ENCODE measurements at regions not wholly inside any gene's neighbourhood (a gene's known extent, or its start where the extent isn't known, plus 50 kb on each side); places are given as distances from the start of the nearest gene placed in this dataset.
A peak's percentile ranks its signal among the peaks of the same experiment; 100 is the strongest.

DNA sequence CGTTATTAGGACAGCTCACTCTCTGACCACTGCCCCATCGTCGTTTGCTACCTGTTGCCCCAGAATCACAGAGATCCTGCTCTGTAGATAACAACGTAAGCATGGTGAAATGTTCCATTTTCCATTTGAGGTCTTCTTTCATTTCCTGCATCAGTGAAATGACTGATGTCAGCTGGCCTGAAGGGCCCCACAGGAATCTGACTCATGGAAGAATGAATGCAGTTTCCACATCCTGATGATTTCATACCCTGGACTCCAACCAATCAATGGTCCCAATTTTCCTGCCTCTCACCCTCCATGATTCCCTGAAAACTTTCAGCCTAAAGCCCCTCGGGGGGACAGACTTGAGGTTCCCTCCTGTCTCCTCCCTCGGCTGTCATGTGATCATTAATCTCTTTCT is 394.4 kb upstream of the CDH4 start:
- POLR2A ChIA-PET: no interaction called here

DNA sequence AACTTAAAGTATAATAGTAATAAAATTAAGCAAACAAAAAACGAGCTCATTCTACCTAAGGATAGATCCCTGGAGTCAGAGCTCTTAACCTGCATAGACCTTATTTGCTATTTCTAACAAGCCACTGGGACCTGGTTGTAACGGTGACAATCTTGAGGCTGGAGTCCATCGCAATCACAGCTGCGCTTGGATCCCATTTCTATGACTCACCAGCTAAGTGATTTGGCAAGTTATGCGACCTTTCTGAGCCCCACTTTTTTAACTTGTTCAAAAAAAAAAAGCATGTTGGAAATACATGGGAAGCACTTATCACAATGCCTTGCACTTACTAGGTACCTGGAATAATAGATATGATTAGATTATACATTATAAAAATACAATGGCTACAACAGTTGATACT is 389.5 kb upstream of the CDH4 start:
- Histone ChIP-seq H3K4me1 (ENCODE audit: control insufficient read depth, insufficient read depth, low read length) (no peaks in the 10 kb centered on the region), H3K36me3 (ENCODE audit: control insufficient read depth in 2 of 2, insufficient read depth in 1 of 2, low read length in 2 of 2) (no peaks in the 10 kb centered on the region), H3K27ac (ENCODE audit: extremely low read depth, low read depth, low read length) (no peak overlapping the region), H3K9me3 (ENCODE audit: control insufficient read depth, insufficient read depth, low read depth, low read length) (no peaks in the 10 kb centered on the region), H3K4me3 (ENCODE audit: low read depth, low read length) (no peak overlapping the region)
- POLR2A ChIA-PET: no interaction called here
- CTCF ChIA-PET: no interaction called here
- TF ChIP-seq, protein P1, sequence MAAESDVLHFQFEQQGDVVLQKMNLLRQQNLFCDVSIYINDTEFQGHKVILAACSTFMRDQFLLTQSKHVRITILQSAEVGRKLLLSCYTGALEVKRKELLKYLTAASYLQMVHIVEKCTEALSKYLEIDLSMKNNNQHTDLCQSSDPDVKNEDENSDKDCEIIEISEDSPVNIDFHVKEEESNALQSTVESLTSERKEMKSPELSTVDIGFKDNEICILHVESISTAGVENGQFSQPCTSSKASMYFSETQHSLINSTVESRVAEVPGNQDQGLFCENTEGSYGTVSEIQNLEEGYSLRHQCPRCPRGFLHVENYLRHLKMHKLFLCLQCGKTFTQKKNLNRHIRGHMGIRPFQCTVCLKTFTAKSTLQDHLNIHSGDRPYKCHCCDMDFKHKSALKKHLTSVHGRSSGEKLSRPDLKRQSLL (tag by site-specific recombination; IDR thresholded peaks at IDR 0.05): no peak
- TF ChIP-seq ZNF707 (tag by site-specific recombination; IDR thresholded peaks at IDR 0.05) (no peak), ZNF624 (tag by site-specific recombination; IDR thresholded peaks at IDR 0.05) (no peak), ZNF404 (tag by site-specific recombination; IDR thresholded peaks at IDR 0.05) (no peak), OVOL3 (tag by site-specific recombination; IDR thresholded peaks at IDR 0.05) (no peak), ZNF37A (tag by site-specific recombination; IDR thresholded peaks at IDR 0.05) (no peak), ZNF48 (tag by site-specific recombination; IDR thresholded peaks at IDR 0.05) (no peak), ZFP69B (tag by site-specific recombination; IDR thresholded peaks at IDR 0.05) (no peak), ZNF677 (tag by site-specific recombination; IDR thresholded peaks at IDR 0.05) (no peak), ZNF473 (tag by site-specific recombination; IDR thresholded peaks at IDR 0.05) (no peak), ZNF23 (tag by site-specific recombination; IDR thresholded peaks at IDR 0.05; ENCODE audit: borderline replicate concordance) (no peak), ZNF324 (tag by site-specific recombination; IDR thresholded peaks at IDR 0.05) (no peak), ZNF426 (tag by site-specific recombination; IDR thresholded peaks at IDR 0.05) (no peak)
- TF ChIP-seq, protein P2, sequence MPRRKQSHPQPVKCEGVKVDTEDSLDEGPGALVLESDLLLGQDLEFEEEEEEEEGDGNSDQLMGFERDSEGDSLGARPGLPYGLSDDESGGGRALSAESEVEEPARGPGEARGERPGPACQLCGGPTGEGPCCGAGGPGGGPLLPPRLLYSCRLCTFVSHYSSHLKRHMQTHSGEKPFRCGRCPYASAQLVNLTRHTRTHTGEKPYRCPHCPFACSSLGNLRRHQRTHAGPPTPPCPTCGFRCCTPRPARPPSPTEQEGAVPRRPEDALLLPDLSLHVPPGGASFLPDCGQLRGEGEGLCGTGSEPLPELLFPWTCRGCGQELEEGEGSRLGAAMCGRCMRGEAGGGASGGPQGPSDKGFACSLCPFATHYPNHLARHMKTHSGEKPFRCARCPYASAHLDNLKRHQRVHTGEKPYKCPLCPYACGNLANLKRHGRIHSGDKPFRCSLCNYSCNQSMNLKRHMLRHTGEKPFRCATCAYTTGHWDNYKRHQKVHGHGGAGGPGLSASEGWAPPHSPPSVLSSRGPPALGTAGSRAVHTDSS (tag by site-specific recombination; IDR thresholded peaks at IDR 0.05): no peak
- TF ChIP-seq, protein P3, sequence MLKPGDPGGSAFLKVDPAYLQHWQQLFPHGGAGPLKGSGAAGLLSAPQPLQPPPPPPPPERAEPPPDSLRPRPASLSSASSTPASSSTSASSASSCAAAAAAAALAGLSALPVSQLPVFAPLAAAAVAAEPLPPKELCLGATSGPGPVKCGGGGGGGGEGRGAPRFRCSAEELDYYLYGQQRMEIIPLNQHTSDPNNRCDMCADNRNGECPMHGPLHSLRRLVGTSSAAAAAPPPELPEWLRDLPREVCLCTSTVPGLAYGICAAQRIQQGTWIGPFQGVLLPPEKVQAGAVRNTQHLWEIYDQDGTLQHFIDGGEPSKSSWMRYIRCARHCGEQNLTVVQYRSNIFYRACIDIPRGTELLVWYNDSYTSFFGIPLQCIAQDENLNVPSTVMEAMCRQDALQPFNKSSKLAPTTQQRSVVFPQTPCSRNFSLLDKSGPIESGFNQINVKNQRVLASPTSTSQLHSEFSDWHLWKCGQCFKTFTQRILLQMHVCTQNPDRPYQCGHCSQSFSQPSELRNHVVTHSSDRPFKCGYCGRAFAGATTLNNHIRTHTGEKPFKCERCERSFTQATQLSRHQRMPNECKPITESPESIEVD (tag by site-specific recombination; IDR thresholded peaks at IDR 0.05): no peak
- TF ChIP-seq, protein P4, sequence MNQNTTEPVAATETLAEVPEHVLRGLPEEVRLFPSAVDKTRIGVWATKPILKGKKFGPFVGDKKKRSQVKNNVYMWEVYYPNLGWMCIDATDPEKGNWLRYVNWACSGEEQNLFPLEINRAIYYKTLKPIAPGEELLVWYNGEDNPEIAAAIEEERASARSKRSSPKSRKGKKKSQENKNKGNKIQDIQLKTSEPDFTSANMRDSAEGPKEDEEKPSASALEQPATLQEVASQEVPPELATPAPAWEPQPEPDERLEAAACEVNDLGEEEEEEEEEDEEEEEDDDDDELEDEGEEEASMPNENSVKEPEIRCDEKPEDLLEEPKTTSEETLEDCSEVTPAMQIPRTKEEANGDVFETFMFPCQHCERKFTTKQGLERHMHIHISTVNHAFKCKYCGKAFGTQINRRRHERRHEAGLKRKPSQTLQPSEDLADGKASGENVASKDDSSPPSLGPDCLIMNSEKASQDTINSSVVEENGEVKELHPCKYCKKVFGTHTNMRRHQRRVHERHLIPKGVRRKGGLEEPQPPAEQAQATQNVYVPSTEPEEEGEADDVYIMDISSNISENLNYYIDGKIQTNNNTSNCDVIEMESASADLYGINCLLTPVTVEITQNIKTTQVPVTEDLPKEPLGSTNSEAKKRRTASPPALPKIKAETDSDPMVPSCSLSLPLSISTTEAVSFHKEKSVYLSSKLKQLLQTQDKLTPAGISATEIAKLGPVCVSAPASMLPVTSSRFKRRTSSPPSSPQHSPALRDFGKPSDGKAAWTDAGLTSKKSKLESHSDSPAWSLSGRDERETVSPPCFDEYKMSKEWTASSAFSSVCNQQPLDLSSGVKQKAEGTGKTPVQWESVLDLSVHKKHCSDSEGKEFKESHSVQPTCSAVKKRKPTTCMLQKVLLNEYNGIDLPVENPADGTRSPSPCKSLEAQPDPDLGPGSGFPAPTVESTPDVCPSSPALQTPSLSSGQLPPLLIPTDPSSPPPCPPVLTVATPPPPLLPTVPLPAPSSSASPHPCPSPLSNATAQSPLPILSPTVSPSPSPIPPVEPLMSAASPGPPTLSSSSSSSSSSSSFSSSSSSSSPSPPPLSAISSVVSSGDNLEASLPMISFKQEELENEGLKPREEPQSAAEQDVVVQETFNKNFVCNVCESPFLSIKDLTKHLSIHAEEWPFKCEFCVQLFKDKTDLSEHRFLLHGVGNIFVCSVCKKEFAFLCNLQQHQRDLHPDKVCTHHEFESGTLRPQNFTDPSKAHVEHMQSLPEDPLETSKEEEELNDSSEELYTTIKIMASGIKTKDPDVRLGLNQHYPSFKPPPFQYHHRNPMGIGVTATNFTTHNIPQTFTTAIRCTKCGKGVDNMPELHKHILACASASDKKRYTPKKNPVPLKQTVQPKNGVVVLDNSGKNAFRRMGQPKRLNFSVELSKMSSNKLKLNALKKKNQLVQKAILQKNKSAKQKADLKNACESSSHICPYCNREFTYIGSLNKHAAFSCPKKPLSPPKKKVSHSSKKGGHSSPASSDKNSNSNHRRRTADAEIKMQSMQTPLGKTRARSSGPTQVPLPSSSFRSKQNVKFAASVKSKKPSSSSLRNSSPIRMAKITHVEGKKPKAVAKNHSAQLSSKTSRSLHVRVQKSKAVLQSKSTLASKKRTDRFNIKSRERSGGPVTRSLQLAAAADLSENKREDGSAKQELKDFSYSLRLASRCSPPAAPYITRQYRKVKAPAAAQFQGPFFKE (tag by site-specific recombination; IDR thresholded peaks at IDR 0.05; ENCODE audit: borderline replicate concordance): no peak

More for the DNA sequence above, 394.4 kb upstream of the CDH4 start:
- H3K27ac ChIP-seq (ENCODE audit: extremely low read depth, low read depth, low read length): no peak overlapping the region
- H3K36me3 ChIP-seq (ENCODE audit: control insufficient read depth in 2 of 2, insufficient read depth in 1 of 2, low read length in 2 of 2): no peaks in the 10 kb centered on the region
- H3K4me1 ChIP-seq (ENCODE audit: control insufficient read depth, insufficient read depth, low read length): no peaks in the 10 kb centered on the region
- H3K4me3 ChIP-seq (ENCODE audit: low read depth, low read length): no peak overlapping the region
- TF ChIP-seq SCRT2 (tag by site-specific recombination; IDR thresholded peaks at IDR 0.05): 0 out of 2 replicates have a peak, but pooled peaks have one; percentile 17
- no peak for TF ChIP-seq WT1 (tag by site-specific recombination; IDR thresholded peaks at IDR 0.05)
- TF ChIP-seq ZNF558 (tag by site-specific recombination; IDR thresholded peaks at IDR 0.05): no peak
- TF ChIP-seq, protein P5, sequence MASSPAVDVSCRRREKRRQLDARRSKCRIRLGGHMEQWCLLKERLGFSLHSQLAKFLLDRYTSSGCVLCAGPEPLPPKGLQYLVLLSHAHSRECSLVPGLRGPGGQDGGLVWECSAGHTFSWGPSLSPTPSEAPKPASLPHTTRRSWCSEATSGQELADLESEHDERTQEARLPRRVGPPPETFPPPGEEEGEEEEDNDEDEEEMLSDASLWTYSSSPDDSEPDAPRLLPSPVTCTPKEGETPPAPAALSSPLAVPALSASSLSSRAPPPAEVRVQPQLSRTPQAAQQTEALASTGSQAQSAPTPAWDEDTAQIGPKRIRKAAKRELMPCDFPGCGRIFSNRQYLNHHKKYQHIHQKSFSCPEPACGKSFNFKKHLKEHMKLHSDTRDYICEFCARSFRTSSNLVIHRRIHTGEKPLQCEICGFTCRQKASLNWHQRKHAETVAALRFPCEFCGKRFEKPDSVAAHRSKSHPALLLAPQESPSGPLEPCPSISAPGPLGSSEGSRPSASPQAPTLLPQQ (tag by site-specific recombination; IDR thresholded peaks at IDR 0.05): peak; percentile 58; the same call in 1 of the 2 replicates
- TF ChIP-seq ZFP69B (tag by site-specific recombination; IDR thresholded peaks at IDR 0.05): peak; percentile 27; the same call in 1 of the 2 replicates
- CTCF ChIA-PET: interaction anchor here (0.5 kb wide), 1 partner anchor 584 kb away, joined by 3 read pairs; no protein-coding TSS in a partner anchor
- no peaks in the 10 kb centered on the region for H3K9me3 ChIP-seq (ENCODE audit: control insufficient read depth, insufficient read depth, low read depth, low read length)

Data from HEK293 (cell line).